Effector CD8-positive, alpha-beta T cell (primary cell): ENCODE measurements at regions not wholly inside any gene's neighbourhood (a gene's known extent, or its start where the extent isn't known, plus 50 kb on each side); places are given as distances from the start of the nearest gene placed in this dataset.

Experiments
- DNase-seq: peaks from one replicate; lab custom pipeline; 2025; lab: John Stamatoyannopoulos, UW

DNA sequence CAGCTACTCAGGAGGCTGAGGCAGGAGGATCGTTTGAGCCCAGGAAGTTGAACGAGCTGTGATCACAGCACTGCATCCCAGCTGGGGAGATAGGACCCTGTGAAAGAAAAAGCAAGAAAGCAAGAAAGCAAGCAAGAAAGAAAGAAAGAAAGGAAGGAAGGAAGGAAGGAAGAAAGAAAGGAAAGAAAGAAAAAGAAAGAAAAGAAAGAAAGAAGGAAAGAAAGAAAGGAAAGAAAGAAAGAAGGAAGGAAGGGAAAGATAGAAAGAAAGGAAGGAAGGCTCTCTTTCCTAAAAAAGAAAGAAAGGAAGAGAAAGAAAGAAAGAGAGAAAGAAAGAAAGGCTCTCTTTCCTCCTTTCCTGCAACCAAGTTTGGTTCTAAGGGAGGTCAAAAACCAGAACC, 380.3 kb downstream of the PCNX1 start:
- DNase-seq = no peak

DNA sequence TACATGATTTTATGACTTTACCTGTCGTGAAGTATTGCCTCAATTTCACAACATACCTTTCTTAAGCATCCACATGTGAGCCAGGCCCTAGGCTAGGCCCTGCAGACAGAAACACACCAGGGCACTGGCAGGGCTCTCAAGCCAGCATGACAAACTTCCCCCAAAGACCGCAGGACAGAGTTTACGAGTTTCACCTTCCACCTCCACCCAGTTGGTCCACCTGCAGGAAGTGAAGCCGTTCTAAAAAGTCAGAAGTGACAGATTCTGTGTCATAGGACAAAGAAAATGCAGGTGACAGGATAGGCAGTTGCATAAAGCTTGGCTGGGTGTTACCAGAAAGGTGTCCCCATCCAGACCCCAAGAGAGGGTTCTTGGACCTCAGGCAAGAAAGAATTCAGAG, 382.3 kb downstream of the PCNX1 start:
- DNase-seq = no peak

DNA sequence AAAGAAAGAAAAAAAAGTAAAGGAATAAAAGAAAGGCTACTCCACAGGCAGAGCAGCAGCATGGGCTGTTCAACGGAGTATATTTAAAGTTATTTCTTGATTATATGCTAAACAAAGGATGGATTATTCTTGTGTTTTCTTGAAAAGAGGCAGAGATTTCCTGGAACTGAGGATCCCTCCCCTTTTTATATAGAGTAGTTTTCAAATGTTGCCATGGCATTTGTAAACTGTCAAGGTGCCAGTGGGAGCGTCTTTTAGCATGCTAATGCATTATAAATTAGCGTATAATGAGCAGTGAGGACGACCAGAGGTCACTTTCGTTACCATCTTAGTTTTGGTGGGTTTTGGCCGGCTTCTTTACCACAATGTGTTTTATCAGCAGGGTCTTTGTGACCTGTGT, 383.0 kb downstream of the PCNX1 start:
- no peak for DNase-seq

DNA sequence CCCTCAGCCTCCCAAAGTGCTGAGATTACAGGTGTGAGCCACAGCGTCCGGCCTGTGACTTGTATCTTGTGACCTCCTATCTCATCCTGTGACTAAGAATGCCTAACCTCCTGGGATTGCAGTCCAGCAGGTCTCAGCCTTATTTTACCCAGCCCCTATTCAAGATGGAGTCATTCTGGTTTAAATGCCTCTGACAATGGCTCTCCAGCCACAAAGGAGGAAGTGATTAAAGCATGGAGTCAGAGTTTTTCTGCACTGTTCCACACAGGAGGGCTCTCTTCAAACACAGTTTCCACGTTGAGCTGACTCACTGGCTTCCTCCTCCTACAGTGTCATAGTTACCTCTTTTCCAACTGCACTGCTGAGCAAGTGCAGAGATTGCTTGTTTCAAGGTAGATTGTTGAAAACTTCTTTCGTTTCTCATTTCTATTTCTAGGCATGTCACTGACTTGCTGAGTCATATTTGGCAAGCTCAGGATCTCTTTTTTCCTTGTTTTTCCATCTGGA, 383.8 kb downstream of the PCNX1 start:
- no peak for DNase-seq

DNA sequence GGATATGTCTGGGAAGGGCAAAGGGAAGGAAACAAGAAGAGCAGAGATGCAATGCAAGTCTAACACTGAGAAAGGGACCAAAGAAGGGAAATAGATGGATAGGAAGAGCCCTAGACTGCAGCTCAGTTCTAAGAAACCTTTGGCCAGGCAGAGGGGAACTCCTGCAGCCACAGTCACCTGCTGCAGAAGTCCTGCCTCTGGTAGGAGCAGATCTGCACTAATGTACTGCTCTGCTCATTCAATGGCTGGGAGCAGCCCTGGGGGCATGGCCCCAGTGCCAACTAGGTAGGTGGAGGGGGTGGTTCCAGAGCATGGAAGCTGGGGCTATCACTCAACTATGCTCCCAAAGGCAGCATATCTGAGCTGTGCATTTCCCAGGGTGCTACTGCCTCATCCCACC, 388.9 kb downstream of the PCNX1 start:
- DNase-seq = no peak

DNA sequence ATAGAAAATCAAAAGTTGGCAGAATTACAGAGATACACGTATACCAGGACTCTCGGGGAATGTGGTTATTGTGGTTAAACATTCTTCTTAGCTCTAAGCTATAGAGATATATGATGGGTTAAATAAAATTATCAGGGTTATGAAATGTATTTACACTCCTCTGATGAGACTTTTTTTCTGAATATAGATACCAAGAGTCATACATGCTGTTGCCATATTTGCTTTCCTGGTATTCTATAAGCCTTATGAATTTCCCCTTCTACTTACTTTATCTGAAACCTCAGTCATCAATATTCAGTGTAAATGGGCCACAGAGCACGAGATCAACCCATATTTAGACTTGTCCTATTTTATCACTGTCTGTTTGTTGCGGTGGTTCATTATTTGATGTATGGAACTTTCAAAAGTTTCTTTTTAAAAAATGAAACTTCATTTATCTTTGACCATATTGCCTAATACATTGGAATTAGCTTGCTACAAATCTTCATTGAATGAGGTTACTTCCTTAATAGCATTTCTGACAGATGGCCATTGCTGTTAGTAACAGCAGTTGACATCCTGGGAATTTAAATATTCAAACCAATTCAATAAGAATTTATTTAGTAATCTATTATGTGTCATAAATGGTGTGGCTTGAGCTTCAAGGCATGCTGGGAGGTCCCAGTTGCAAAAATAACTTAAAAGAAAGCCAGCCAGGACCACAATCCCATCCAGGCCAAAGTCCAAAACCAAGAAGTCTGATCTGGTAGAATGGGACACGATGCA, 393.5 kb downstream of the PCNX1 start:
- DNase-seq = no peak

DNA sequence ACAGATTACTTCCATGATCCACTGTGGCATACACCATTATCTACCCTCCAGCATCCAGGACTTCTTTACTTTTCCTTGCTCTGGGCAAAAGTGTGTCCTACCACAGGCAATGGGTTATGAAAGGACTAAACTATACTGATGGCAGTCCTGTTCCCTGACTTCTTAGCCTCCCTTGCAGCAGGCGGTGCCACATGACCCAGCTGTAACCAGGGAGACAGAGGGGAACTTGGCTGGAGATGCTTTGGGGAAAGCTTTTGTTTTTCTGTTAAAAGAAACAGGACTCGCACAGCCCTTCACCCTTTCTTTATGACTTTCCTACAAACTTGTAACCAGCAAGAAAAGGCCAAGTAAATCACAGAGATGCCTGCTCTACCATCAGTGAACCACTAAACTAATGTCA, 394.4 kb downstream of the PCNX1 start:
- no peak for DNase-seq

DNA sequence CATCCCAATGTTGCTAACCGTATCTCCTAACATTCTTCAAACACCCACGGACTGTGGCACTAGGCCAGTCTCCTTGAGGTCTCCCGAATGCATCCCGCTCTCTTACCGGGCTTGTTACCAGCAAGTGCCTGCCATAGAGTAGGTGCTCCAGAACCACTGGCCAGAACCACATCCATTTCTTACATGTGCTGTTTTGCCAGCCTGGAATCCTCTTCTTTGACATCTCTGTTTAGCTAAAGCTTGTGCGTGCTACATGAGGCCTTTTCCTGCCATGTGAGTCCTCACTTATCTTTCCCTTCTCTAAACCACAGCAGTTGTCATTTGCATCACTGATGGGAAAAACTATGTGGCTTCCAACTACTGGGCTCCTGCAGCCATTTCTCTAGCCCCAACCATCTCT, 397.4 kb downstream of the PCNX1 start:
- DNase-seq = no peak

DNA sequence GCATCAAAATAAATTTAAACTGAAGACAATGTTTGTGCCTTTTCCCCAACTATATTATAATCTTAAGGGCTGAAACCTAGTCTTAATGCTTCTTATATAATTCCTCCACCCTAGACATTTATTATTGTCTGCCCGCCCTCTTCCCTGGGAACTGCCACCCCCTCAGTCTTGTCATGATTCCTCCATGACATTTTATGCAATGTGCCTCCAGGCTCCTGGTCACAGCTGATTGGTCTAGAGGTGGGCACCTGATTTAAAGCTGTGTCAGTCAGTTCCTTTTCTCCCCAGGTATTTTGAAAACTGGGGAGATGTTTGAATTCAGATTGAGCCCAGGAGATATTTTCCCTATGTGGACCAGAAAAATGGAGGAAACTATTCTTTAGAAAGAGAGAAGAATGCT, 401.4 kb downstream of the PCNX1 start:
- DNase-seq = no peak

DNA sequence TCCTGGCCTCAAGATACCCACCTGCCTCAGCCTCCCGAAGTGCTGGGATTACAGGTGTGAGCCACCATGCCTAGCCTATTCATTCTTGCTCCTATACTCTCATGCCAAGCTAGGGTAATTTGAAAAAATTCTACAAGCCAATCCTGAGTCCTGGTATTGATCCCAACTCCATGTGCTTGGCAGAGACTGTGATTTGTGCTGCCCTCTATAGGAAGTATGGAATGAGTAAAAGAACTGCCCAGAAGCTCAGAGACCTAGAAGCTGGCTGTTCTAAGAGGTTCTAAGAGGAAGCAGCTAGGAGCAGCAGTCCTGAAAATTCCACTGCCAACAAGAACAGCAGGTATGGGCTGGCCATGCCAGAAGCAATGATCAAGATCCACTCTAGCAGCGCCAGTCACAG, 402.5 kb downstream of the PCNX1 start:
- DNase-seq = no peak

DNA sequence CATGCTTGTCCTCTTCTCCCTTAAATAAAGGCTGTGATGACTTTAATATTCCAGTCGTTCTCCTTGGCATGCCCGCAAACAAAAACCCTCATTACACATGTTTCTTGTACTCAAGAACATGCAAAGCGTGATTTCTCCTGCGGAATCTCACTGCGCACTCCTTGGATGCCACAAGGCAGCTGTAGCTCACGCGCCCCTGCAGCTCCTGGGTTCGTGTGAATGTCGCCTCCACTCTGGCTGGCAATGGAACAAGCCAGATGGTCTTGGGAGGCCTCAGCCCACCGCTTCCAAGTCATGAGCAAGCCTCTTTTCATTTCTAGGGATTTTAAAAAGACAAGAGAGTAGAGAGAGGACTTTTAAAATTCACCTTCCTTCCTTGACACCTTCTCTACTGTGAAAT, 403.8 kb downstream of the PCNX1 start:
- no peak for DNase-seq

DNA sequence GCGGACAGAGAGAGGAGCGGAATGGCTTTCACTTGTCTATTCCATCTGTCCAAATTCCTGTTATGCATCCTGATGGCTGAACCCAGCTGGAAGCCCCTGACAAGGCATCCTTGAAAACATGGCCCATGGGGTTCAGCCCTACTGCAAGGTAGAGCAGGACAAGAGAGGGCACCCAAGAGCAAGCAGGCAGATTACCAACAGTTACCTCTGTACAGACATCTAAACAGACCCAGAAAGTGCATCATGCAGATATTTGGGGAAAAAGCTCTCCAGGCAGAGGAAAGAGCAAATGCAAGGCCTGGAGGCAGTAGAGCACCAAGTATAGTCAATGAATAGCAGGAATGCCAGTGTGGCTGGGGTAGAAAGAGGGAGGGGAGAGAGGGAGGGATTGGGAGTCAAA, 407.5 kb downstream of the PCNX1 start:
- DNase-seq = no peak

DNA sequence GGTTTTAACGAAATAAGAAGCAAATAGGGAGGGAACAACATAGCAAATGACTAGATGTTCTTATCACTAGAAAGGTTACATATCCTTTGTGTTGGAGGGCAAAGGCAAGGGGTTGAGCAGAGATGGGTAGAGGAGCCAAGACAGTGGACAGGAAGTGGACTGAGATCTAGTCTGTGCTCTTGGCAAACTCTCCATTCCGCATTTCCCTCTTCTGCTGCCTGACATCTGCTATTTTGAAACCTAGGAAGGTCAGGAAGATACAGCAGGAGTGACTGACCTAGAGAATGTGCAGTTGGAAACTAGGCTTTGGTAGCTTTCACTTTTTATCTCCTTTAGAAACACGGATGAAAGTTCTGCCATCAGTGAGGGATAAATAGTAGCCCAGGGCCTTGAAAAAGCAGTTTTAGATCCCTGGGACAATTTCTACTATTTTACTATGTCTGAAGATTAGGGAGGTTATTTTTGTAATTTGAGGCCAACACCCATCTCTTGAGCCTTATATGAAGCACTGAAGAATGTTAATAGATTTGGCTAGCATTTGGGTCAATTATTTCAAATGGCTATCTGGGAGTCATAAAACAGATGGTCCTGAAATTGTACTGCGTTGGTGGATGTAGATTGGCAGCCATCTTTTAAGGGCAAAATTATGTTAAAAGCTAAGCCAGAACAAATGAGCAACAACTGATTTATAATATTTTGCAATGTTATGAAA, 410.3 kb downstream of the PCNX1 start:
- no peak for DNase-seq

DNA sequence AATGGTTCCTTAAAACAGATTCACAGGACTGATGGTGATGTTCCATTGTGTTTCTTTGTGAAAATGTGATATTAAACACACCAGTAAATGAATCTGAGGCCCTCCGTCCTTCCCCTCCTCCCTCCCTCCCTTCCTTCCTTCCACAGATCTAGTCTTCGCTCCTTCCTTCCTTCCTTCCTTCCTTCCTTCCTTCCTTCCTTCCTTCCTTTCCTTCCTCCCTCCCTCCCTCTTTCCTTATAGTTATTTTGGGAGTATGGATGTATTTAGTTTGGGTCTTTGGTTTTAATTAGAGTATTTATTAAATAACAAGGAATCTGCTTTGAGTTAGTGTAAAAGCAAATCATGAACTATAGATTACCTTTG, 410.8 kb downstream of the PCNX1 start:
- no peak for DNase-seq

DNA sequence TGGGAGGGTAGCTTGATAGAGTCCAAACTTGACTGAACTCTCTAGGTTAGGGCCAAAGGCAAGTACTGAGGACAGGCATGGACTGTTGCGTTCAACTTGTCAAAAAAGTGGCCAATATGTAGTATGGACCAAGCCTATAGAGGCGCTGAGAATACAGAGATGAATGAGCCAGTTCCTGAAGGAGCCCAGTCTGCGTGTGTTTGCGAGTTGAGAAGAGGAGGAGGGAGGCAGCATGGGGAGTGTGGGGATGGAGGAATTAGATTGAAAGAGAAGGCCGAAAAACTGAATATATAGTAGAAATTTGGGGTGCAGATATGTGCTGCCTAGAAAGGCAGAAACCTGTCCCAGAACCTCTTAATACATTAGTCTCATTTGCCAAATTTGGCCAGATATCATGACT, 412.4 kb downstream of the PCNX1 start:
- DNase-seq = no peak

DNA sequence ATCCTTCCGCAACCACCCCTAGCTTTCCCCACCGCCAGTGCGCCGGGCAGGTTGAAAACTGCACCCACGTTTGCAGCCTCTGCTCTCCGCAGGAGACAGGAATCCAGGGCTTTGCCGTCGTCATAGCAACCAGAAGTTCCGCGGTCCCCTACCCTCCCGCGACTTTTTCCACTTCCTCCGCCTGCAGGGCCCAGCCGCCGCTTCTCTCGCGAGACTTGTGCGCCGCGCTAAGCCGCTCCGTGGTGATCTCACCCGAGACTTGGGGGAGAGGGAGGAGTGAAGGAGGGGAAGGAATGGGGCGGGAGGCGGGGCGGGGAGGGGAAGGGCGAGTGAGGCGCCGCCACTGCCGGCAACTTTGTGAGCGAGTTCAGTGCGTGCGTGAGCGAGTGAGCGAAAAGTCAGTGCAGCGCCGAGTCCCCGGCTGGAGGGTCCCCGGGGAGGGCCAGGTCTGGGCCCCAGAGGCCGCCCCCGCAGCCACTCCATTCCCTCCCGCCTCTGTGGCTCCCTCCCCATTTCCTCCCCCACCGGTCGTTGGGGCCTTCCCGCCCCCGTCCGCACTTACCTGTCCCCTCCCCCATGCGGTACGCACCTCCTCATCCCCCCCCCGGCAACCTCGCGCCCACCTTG, 413.0 kb downstream of the PCNX1 start, which contains the start of gene SIPA1L1:
TSS of gene SIPA1L1 (plus strand) at position 370 of the 627 bp plus-strand sequence.
- DNase-seq = peak; percentile 97

DNA sequence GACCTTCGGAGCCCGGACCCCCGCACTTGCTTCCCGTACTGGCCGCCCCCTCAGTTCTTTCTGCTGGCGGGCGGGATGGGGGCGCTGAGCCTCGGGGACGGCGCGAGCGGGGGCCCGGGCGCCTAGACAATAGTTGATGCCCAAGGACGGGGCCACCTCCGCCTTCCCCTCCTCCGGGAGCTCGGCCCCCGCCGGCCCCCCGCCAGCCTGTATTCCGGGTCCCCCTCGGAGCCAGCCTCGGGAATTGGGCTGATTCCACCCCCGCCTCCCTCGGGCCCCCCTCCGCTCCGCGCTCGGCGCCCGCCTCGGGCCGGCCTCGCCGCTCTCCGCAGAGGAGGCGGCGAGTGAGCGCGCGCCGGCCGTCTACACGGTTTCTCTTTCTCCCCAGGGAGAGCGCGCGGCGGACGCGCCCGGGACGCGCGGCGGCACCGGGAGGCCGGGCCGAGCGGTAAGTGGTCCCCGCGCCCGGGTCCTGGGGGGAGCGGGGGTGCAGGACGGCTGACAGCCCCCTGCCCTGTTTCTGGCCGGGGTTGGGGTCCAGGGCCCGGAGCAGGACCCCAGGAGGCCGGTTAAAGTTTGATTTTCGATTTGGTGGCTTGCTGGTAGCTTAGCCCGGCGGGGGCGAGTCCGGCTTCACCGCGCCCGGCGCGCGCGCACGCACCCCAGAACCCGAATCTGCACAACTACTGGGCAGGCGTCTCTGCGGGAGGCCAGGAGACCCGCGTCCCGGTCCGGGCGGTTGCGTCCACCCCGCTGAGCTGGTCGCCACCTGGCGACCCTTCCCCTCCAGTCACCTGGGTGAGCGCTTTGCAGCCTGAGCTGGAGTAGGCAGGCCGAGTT, 413.7 kb downstream of the PCNX1 start:
- DNase-seq = peak; percentile 46

DNA sequence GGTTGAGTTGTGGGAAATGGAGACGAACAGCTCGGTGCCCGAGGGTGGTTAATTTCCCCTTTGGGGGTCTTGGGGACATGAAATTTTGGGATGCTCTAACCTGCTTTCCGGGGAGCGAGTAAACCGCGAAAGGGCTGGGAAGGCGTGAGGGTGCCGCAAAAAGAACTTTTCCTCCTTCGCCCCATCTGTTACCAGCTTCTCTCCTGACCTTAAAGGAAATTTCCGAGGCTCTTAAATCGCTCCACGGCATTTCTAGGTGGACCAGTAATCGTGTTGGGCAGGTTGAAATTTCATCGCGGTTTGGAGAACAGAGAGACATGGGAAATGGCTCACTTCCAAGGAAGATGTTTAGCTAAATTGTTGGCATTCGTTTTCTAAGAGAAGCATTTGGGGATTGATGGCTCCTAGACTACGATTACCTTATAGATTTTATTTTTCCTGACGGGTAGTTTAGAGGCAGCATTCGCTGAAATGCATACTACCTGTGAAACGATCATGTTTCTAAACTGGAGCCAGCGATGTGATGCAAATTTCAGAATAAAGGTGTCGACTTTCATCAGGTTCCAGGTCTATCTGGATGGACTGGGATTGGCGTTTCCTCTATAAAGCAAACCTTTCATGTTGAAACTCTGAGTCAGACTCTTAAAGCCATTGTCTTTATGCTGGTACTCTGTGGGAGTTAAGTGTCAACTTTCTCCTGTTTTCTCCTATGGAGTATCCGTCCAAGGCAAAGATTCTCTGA, 414.5 kb downstream of the PCNX1 start:
- no peak for DNase-seq

DNA sequence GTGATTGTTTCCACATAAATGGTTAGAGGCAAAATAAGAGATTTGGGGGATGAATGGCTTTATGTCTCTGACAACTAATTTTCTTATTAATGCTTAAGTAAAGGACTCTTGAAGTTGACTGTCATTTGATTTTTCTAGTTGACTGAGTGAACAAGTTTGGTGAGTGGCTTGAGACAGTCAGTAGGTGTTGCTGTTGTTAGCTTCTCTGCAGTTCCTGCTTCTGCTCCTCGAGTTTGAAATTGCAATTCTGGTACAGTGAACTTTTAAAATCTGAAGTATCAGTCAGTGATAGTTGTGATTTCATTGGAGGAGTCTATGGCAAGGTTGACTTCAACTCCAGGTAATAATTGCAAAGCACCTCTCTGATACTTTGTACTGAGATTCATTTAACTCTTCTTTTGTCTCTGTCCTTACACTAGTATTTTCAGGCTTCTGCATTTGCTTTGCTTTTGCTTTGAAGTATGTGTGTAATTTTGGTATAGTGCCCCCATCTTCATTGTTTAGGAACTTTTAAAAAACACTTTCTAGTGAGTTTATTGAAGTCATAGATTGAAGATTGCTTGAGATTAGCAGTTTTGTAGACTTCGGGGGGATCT, 415.5 kb downstream of the PCNX1 start:
- no peak for DNase-seq

DNA sequence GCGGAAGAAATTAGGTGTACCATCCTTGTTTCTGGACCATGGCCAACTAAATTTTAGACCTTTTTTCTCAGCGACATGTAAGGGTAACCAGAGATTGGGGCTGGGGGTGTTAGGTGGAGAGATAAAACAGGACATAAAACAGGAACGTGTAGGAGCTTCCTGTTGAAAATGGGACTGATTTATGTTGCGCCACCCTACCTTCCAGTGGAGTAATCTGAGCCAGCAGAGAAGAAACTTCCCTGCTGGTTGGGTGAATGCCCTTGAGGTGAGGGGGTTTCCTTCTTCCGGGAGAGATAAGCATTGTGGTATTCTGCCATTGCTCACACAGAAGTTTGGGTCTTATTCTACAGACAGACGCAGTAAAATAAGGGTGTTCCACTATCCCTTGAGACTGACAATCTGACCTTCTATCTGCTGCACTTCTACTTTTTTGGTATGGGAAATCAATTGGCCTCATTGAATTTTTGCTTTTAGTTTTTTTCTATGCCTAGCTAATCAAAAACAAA, 417.6 kb downstream of the PCNX1 start:
- DNase-seq = peak; percentile 15

DNA sequence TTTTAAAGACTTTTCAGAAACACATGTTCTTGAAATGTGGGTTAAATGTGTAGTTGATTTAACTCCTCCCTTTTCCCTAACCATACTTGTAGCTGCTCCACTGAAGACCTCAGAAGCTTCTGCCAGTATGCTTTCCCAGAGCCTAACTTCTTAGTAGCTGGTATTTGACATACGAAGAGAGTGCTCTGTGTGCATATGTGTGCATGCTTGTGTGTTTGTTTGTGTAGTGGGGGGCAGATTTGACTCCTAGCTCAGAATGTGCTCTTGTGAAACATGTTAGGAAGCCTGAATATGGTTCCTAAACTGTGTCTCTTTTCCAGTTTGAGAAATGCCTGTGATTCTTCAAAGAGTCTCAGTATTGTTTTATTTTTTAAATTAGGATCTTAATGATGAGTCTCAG, 420.4 kb downstream of the PCNX1 start:
- no peak for DNase-seq
